ENCODE measurements at regions not wholly inside any gene's neighbourhood (a gene's known extent, or its start where the extent isn't known, plus 50 kb on each side); places are given as distances from the start of the nearest gene placed in this dataset.

- H3K36me3 ChIP-seq (ENCODE audit: control insufficient read depth, insufficient read depth, low read length), result no peaks in the 10 kb centered on the region
- no peak for DNase-seq (ENCODE audit: extremely low read depth, insufficient read length)
- no peak overlapping the region for H3K4me3 ChIP-seq (replicated peaks; ENCODE audit: low read depth, low read length)
- no peaks in the 10 kb centered on the region for H3K27me3 ChIP-seq (replicated peaks; ENCODE audit: control insufficient read depth, insufficient read depth, low read length)
- TF ChIP-seq, protein P1, sequence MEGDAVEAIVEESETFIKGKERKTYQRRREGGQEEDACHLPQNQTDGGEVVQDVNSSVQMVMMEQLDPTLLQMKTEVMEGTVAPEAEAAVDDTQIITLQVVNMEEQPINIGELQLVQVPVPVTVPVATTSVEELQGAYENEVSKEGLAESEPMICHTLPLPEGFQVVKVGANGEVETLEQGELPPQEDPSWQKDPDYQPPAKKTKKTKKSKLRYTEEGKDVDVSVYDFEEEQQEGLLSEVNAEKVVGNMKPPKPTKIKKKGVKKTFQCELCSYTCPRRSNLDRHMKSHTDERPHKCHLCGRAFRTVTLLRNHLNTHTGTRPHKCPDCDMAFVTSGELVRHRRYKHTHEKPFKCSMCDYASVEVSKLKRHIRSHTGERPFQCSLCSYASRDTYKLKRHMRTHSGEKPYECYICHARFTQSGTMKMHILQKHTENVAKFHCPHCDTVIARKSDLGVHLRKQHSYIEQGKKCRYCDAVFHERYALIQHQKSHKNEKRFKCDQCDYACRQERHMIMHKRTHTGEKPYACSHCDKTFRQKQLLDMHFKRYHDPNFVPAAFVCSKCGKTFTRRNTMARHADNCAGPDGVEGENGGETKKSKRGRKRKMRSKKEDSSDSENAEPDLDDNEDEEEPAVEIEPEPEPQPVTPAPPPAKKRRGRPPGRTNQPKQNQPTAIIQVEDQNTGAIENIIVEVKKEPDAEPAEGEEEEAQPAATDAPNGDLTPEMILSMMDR (IDR thresholded peaks at IDR 0.05; ENCODE audit: insufficient read depth, low read length, poor library complexity, severe bottlenecking), result no peak
These were observed 71.9 kb downstream of the NAA11 start for GRCh38 chr4:79253924-79254323.

GRCh38 chr4:79253168-79253567 is 72.7 kb downstream of the NAA11 start:
- Histone ChIP-seq H3K27me3 (replicated peaks; ENCODE audit: control insufficient read depth, insufficient read depth, low read length) (no peaks in the 10 kb centered on the region), H3K4me3 (replicated peaks; ENCODE audit: low read depth, low read length) (no peak overlapping the region), H3K36me3 (ENCODE audit: control insufficient read depth, insufficient read depth, low read length) (no peaks in the 10 kb centered on the region)
- no peak for DNase-seq (ENCODE audit: extremely low read depth, insufficient read length)
- TF ChIP-seq, protein P1 (IDR thresholded peaks at IDR 0.05; ENCODE audit: insufficient read depth, low read length, poor library complexity, severe bottlenecking), result no peak

- TF ChIP-seq, protein P1 (IDR thresholded peaks at IDR 0.05; ENCODE audit: insufficient read depth, low read length, poor library complexity, severe bottlenecking), result no peak
- Histone ChIP-seq H3K27me3 (replicated peaks; ENCODE audit: control insufficient read depth, insufficient read depth, low read length) (no peaks in the 10 kb centered on the region), H3K4me3 (replicated peaks; ENCODE audit: low read depth, low read length) (no peak overlapping the region), H3K36me3 (ENCODE audit: control insufficient read depth, insufficient read depth, low read length) (no peaks in the 10 kb centered on the region)
- DNase-seq (ENCODE audit: extremely low read depth, insufficient read length), result no peak
These were observed 75.0 kb downstream of the NAA11 start for GRCh38 chr4:79250887-79251286.

DNA sequence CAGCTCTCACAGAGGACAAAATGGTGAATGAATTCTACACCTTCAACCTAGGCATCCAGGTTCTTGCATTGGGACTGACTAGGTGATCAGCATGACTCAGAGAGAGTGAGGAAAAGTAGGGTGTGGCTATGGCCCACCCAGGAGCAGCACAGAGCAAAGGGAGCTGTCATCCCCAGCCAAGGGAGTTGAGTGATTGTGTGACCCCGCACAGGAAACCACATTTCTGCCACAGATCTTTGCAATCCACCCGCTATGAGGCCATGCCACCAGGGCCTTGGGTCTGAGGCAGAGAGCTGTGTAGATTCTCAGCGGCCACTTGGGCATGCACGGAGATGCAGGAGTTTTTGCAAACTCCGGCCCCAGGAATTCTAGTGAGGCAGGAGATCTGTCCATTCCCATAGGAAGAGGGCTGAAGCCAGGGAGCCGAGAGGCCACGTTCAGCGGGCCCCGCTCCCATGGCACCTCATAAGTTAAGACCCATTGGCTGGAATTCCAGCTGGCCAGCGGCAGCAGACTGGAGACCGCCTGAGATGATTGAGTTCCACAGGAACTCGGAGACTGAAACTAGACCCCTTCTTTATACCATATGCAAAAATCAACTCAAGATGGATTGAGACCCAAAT is 75.9 kb downstream of the NAA11 start:
- H3K27me3 ChIP-seq (replicated peaks; ENCODE audit: control insufficient read depth, insufficient read depth, low read length), result no peaks in the 10 kb centered on the region
- no peak for DNase-seq (ENCODE audit: extremely low read depth, insufficient read length)
- no peak overlapping the region for H3K4me3 ChIP-seq (replicated peaks; ENCODE audit: low read depth, low read length)
- TF ChIP-seq, protein P1 (IDR thresholded peaks at IDR 0.05; ENCODE audit: insufficient read depth, low read length, poor library complexity, severe bottlenecking), result no peak
- H3K36me3 ChIP-seq (ENCODE audit: control insufficient read depth, insufficient read depth, low read length), result no peaks in the 10 kb centered on the region

DNA sequence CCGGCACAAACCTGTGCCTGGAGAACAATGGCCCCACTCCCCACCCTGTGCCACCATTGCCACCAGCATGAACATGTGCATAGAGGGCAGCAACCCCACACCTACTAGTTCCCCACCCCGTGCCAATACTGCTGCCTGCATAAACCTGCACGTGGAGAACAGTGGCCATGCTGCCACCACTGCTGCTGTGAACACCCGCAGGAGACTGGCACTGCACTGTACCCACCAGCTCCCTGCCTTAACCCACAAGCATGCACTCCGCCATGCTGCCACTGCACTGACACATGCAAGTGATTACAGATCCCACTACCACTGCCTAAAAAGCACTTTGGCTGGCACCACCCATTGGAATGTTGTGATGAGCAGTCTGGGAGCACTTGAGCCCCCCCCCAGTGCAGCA is 77.3 kb downstream of the NAA11 start:
- H3K27me3 ChIP-seq (replicated peaks; ENCODE audit: control insufficient read depth, insufficient read depth, low read length), result no peaks in the 10 kb centered on the region
- H3K36me3 ChIP-seq (ENCODE audit: control insufficient read depth, insufficient read depth, low read length), result no peaks in the 10 kb centered on the region
- DNase-seq (ENCODE audit: extremely low read depth, insufficient read length), result no peak
- H3K4me3 ChIP-seq (replicated peaks; ENCODE audit: low read depth, low read length), result no peak overlapping the region
- TF ChIP-seq, protein P1 (IDR thresholded peaks at IDR 0.05; ENCODE audit: insufficient read depth, low read length, poor library complexity, severe bottlenecking), result no peak
